ENCODE measurements at regions not wholly inside any gene's neighbourhood (a gene's known extent, or its start where the extent isn't known, plus 50 kb on each side); places are given as distances from the start of the nearest gene placed in this dataset.

DNA sequence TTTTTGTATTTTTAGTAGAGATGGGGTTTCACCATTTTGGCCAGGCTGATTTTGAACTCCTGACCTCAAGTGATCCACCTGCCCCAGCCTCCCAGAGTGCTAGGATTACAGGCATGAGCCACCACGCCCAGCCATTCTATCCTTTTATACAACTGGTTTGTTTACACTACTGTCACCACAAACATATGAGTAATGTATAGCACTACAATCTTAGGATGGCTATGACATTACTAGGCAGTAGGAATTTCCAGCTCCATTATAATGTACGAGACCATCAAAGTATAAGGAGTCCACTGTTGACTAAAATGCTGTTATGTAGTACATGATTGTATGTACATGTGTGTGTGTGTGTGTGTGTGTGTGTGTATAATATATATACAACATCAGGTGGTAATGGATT lies 1126.1 kb upstream of the LRRN3 start:
- DNase-seq = no peak

DNA sequence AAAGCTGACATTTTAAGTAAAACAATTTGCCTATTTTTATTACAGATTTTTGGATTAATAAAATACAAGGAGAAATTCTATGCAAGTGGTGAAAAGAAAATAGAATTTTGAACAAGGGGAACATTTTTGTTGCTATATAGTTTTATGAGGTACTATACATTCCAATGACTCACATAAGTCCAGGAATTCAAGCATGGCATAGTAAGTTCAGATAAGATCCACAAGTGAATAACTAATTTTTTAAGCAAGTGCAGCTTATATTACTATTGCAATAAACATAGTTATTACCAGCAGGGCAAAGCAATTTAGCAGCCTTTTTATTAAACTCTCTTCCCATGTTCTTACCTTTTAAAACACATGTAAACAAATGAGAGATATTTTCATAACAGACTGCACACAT lies 1123.5 kb upstream of the LRRN3 start:
- DNase-seq = no peak

DNA sequence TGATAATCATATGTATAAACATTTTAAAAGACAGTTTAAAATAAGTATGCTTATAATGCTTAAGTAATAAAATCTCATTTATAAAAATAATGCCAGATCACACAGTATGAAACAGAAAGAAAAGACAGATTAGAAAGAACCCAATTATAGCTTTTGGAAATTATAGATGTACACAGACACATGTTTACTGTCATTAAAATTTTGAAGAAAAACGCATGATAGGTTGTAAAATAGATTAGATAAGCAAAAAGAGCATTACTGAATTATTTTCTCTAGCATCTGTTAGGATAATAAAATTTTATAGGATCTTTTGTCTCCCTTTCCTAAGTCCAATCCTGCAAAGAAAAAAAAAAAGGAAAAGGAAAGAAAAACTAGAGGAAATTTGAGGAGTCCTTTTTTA lies 1107.3 kb upstream of the LRRN3 start:
- no peak for DNase-seq

DNA sequence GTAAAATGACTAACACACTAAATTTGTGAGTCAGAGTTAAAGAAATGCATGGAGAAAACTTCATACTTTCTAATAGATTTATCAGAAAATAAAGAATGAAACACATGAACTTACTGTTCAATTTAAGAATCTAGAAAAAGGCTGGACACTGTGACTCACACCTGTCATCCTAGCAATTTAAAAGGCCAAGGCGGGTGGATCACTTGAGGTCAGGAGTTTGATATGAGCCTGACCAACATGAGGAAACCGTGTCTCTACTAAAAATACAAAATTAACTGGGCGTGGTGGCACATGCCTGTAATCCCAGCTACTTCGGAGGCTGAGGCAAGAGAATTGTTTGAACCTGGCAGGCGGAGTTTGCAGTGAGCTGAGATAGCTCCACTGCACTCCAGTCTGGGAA lies 1106.2 kb upstream of the LRRN3 start:
- no peak for DNase-seq

DNA sequence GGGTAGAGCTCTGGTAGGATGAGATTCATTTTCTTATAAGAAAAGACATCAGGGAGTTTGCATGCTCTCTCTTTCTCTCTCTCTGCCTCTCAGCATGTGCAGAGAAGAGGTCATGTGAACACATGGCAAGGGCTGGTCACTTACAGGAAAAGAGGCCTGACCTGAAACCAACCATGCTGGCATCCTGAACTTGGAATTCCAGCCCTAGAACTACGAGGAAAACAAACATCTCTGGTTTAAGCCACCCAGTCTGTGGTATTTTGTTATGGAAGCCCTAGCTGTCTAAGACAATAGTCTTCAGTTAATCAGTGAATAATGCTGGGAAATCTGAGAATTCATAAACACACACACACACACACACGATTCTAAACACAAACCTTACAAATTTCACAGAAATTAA lies 1104.2 kb upstream of the LRRN3 start:
- DNase-seq = no peak

DNA sequence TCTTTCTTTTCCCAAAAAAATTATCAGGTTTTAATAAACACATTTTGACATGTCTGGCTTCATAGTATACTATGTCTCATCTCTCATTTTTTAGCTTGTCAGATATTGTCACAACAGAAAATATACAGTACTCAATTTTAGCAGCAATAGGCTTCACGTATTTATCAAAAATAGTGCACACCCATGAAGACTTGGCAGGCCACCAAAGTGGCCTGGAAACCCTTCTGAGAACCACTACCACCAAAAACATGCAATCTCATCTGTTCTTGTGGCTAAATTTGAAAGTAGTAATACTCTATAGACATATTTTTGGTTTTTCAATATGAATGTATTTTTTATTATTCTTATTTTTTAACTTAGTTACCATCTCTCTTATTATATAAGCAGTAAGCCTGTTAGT lies 1094.5 kb upstream of the LRRN3 start:
- no peak for DNase-seq

DNA sequence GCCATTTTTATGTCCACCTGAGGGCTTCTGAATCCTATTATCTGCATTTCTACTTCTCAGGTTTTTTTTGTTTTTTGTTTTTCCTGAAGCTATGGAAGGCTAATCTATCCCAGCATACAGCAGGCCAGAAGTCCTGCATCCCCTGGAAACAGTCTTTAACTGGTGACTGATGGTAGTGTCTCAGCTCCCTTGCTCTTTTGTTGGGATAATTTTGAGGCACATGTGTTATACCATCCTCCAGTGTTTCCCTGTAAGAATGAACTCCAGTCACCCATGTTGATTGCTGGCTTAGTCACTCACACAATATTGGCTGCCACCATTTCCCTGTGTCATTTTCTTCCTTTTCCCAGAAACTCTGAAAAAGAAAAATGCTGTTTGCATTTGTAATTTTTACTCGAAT lies 1094.0 kb upstream of the LRRN3 start:
- no peak for DNase-seq

DNA sequence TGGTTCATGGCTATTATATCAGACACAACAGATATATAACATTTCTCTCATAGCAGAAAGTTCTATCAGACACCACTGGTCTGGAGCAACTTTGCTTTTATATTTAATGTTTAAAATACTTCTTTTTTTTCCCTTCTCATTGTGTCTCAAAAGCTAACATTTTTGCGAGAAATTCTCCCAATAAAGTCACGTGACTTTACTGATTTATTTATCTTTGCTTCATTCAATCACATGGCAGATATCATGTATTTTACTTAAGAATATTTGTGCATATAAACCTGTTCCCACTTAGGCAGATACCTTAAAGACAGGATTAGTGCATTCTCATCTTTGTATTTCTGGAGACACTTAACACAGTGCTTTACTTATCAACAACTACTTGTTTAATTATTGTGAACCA lies 1093.1 kb upstream of the LRRN3 start:
- DNase-seq = no peak

DNA sequence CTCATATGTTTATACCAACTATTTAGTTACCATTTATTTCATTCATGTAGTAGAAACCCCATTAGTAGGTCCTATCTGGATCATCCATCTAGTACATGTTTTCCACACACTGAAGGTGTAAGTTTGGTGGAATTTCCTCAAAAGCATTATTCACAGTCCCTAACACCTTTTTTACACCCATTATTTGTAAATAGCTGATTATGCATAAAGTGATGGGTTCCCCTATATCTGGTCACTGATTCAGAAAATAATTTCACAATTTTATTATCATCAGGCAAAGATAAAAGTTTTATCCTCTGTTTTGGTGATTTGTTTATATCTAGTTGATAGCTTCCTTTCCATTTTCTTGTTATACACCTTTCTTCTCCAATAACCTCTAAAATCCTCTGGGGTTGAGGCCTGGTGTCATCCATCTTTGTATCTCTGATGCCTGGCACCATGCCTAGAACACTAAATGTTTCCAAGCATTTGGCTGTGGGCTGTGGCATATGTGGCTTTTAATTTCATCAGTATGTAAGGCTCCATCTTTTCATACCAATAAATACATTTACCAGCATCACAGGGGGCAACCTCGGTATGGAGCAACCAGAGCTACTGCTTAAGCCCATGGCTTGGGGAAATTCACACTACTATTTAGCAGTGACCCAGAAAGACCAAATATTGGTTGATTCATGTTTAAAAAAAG lies 1089.5 kb upstream of the LRRN3 start:
- DNase-seq = no peak

DNA sequence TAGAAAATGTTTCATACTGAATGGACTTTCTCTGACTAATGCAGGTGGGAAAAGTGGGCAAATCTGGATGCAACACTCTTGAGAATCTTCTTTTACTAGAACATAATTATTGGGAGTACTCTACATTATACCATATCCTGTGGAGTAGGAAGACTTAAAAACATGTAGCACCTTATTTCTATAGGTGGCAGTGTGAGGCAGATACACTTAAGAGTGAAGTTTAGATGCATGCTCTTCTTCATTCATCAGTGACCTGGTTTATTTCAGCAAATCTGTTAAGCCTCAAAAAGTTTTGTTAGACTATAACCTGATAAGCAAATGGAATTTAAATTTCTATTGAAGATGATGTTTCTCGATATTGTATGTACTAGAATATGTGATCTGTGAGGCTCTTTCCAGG lies 1087.1 kb upstream of the LRRN3 start:
- no peak for DNase-seq

DNA sequence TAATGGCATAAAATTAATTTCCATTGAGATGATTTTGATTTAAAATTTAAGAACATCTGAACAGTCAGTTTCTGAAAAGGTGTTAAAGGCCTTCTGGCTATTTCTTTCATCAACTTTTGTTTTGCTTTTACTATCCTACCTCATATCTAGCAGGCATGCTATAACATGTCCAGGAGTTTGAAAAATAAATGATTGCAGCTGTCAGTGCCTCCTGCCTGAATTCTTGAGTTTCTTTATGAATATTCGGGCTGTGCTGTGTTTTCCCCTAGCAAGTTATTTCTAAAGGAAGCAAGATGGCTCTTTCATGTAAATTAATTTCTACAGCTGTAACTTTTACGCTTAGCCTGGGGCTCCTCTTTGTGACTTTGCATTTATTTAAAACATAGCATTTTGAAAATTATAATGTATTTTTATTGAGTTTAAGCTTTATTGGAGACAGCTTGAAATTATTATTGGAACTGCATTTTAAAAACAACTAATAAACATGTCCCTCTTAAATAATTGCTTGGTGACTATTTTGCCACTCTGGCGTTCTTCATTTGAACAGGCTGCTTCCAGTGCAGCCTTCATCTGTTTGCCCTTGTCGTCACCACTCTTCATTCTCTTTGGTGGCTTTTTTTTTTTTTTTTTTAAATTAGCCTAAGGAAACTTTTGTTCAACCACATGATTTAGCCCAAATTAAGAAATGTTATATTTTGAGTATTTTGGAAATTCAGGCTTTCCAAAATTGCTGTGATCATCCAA lies 1083.4 kb upstream of the LRRN3 start:
- DNase-seq = no peak

DNA sequence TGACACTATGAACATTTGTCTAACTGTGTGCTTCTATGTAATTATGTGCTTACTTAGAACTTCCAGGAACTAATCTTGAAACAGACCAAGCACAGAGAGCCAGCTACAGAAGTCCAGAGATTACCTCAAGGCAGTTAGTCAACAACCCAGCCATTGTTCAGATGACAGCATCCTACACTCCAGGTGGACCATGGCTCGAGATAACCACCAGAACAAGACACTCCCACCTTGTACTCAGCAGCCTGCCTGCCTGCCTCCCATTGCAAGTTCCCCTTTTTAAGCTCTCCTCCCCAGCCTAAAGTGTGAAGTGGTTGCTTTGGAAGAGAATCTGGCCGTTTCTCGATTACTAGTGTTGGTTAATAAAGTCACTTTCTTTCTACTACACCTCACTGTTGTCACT lies 1080.6 kb upstream of the LRRN3 start:
- no peak for DNase-seq

DNA sequence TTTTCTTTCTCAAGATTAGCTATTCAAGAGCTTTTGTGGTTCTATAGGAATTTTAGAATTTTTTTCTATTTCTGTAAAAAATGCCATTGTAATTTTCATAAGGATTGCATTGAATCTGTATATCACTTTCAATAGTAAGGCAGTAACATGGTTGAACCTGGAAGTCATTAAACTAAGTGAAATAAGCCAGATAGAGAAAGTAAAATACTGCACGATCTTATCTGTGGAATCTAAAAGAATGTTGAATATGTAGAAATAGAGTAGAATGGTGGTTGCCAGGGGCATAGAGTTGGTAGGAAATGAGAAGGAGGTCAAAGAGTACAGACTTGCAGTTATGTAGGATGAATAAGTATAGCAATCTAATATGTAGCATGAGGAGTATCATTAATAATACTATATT lies 1073.5 kb upstream of the LRRN3 start:
- DNase-seq = no peak

DNA sequence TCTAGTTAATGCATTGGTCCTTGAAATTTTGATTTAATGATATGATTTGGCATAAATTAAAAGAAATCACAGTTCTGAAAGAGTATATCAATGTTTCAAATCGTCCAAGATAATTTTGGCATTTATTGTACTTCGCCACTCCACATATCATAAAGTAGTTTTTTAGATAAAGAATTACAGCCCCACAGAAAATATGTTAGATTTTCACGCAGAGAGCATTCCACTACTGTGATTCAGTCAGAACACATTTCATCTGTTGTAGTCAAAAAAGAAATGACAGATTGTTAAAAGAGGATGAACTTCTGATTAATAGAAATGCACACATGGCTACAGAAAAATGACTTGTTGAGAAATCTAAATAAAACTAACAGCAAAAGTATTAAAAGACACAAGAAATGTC lies 1063.5 kb upstream of the LRRN3 start:
- no peak for DNase-seq

DNA sequence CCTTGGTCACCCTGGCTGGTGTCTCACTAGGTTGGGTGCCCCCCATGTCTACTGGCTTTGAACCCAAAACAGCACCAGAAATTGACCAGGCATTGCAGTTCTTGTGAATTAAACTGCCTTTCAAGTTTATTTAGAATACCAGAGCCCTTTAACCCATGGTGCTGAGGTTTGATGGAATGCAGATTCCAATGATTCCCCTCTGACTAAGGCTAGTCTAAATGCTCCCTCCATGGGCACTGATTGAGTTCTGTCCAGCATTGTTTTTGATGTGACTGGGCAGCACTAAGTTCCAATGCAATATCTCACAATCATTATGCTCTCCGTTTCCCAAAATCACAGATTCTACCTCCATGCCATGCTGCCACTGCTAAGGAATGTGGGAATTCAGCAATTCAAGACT lies 1047.4 kb upstream of the LRRN3 start:
- DNase-seq = no peak

DNA sequence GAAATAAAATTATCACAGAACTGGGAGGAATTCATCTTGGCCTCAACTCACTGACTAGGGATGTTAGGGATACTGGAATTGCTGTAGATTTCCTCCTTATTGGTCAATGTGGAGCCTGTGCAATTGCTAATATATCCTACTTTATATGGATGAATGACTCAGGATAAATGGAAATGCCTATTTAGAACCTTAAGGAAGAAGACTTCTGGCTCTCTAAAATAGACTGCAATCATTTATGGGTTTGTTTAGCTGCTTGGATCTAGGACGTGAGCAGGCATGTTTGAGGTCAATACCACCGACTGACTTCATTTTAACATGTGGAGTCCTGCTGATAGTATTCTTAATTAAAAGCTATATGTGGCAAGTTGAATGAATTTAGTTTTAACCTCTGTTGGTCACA lies 1040.1 kb upstream of the LRRN3 start:
- no peak for DNase-seq

DNA sequence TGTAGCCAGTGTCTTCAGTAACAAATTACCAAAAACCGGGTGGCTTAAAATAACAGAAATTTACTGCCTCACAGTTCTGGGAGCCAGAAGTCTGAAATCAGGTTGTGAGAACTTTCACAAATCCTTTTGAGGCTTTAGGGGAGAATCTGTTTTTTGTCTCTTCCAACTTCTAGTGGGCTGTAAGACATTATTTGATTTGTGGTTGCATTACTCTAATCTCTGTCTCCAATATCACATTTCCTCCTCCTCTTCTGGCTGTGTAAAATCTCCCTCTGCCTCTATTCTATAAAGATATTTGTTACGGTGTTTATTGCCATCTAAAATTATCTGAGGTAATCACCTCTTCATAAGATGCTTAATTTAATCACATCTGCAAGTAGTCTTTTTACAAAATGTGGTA lies 1039.6 kb upstream of the LRRN3 start:
- no peak for DNase-seq

DNA sequence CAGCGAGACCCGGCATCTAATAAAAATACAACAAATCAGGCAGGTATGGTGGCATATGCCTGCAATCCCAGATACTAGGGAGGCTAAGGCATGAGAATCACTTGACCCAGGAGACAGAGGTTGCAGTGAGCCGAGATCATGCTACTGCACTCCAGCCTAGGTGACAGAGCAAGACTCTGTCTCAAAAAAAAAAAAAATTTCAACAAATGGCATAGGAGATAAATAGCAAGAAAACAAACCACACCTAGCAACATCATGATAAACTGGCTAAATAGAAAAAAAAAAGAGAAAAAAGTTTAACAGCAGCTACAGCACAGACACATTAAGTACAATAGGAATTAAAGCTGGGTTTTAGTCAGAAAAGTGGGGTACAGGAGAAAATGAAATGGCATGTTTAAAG lies 1034.6 kb upstream of the LRRN3 start:
- DNase-seq = no peak

DNA sequence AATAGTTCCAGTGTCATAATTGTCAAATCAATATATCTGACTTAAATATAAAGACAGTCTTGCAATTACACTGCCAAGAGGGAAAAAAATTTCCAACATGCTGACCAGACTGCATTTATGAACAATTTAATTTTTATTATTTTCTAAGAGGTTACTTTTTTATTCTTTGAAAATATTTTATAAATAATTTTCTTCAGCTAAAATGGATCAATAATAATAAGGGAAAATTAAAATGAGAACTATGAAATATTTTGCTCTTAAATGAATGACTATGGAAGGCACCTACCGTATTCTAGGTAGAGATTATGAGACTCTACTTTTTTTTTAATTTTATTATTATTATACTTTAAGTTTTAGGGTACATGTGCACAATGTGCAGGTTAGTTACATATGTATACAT lies 1032.5 kb upstream of the LRRN3 start:
- no peak for DNase-seq

DNA sequence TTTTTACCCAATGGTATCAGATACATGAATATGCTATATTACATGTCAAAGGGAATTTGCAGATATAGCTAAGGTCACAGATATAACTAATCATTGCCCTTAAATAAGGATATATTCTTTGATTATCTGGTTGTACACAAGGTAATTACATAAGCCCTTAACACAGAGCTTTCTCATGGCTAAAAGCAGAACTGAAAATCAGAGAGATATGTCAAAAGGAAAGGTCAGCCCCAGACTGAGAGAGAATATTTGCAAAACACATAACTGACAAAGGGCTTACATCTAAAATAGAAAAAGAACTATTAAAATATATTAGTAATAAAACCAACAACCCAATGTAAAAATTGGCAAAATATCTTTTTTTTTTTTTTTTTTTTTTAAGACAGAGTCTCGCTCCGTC lies 1029.5 kb upstream of the LRRN3 start:
- no peak for DNase-seq

DNA sequence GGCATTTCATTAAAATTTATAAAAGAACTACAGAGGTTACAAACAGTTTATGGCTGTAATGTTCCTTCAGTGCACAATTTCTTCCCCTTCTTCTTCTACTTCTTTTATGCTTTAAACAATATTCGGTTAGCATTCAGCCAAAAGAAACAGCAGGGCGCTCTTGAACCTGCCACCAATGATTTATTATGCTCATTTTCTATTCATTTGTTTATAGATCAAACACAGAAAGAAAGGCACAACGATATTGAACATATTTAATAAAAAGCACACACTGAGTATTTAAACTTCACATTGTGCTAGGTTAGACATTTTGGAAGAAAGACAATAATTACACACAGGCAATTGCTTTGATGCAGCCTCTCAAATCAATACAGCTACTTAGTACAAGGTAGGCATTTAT lies 1025.8 kb upstream of the LRRN3 start:
- DNase-seq = peak; percentile 89

DNA sequence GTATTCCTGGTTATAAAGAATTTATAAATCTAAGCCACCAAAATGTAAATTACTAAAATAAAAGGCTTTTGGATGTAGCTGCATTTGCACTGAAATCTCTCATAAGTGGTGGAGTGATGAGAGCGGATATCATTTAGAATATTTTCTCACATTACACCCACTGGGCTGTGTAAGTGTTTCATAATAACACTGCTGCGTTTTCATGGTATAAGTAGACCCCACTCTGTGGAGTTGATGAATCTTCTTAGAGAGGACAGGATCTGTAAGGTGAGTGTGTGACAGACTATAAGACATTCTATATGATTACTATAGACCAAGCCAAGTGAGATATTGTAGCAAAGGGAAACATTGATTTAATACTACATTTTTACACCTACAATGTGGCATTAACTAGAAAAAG lies 1024.1 kb upstream of the LRRN3 start:
- no peak for DNase-seq

DNA sequence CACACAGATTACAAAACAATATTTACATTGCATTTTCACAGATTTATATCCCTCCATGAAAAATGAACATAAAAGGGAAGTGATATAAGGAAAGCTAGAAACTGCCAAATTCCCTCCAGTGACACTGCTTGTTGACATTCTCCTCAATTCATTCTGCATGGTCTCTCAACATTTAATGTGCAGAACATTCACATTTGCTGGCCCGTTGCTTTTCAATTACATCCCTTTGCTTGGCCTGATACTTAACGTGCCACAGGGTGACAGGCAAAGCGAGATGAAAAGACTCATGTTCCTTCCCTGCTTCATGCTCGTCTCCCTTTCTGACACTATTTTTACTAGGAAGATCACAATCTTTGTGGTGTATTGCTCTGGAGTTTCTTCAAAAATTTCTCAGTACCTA lies 1019.7 kb upstream of the LRRN3 start:
- DNase-seq = no peak

DNA sequence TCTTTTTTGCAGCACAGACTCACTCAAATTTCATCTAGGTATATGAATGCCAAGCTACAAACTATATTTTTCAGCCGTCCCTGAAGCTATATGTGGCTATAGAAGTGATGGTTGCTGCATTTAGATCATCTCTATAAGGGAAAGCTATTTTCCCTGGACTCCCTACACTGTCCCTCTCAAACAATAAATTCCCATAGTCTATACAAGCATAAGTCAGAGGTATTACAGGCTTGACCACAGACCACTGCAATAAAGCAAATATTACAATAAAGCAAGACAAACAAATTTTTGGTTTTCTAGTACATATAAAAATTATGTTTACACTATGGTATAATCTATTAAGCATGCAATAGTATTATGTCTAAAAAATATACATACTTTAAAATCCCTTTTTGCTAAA lies 1015.5 kb upstream of the LRRN3 start:
- no peak for DNase-seq

DNA sequence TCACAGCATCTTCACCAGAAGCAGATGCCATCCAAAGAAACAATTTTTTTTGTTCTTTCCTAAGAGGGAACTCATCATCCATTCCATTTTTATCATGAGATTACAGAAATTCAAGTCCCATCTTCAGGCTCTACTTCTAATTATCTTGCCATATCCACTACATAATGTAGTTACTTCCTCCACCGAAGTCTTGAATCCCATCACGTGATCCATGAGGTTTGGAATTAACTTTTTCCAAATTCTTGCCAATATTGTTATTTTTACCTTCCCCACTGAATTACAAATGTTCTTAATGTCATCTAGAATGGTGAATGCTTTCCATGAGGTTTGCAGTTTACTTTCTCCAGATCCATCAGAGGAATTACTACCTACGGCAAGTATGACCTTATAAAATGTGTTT lies 1014.7 kb upstream of the LRRN3 start:
- DNase-seq = no peak
